ENCODE measurements at regions not wholly inside any gene's neighbourhood (a gene's known extent, or its start where the extent isn't known, plus 50 kb on each side); places are given as distances from the start of the nearest gene placed in this dataset.

DNA sequence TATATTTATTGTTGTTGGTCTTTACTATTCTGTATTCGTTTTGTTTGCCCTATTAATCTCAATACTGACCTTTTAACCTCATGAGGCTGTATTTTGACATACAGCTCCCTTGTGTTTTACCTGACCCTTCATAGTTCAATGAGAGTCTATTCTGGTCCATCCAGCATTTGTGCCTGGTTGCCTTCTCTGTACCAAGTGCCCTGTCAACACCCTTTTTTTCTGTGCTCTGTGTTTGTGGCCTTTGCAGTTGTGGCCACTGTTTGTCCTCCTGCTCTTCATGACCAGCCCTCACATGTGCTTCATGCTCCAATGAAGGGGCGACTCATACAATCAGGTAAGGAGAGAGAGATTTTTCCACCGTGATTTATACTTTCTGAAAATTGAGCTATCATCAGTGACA, 368.2 kb downstream of the IL20RB start:
- no peak for TF ChIP-seq EZH2 (IDR thresholded peaks at IDR 0.05; ENCODE audit: low read length)
- TF ChIP-seq, protein P1, sequence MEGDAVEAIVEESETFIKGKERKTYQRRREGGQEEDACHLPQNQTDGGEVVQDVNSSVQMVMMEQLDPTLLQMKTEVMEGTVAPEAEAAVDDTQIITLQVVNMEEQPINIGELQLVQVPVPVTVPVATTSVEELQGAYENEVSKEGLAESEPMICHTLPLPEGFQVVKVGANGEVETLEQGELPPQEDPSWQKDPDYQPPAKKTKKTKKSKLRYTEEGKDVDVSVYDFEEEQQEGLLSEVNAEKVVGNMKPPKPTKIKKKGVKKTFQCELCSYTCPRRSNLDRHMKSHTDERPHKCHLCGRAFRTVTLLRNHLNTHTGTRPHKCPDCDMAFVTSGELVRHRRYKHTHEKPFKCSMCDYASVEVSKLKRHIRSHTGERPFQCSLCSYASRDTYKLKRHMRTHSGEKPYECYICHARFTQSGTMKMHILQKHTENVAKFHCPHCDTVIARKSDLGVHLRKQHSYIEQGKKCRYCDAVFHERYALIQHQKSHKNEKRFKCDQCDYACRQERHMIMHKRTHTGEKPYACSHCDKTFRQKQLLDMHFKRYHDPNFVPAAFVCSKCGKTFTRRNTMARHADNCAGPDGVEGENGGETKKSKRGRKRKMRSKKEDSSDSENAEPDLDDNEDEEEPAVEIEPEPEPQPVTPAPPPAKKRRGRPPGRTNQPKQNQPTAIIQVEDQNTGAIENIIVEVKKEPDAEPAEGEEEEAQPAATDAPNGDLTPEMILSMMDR (optimal IDR thresholded peaks at IDR 0.05 in 1 of 3, IDR thresholded peaks at IDR 0.05 in 1 of 3, conservative IDR thresholded peaks at IDR 0.05 in 1 of 3; ENCODE audit: extremely low read depth in 1 of 3, insufficient read depth in 2 of 3, low read length in 3 of 3), result no peak
- Histone ChIP-seq H3K9me3 (ENCODE audit: control insufficient read depth, low read depth, low read length) (no peaks in the 10 kb centered on the region), H3K9ac (ENCODE audit: control insufficient read depth, extremely low read depth, insufficient read depth, low read length) (no peak overlapping the region), H2AFZ (ENCODE audit: control insufficient read depth, low read length) (no peak overlapping the region), H3K27me3 (ENCODE audit: control insufficient read depth, extremely low read depth, insufficient read depth, low read length) (no peaks in the 10 kb centered on the region), H3K36me3 (ENCODE audit: control insufficient read depth in 2 of 2, extremely low read depth in 1 of 2, insufficient read depth in 2 of 2, low read length in 2 of 2) (no peaks in the 10 kb centered on the region), H3K4me3 (ENCODE audit: control insufficient read depth in 2 of 3, extremely low read depth in 1 of 3, insufficient read depth in 2 of 3, low read depth in 1 of 3, low read length in 3 of 3) (no peak overlapping the region), H3K9me1 (ENCODE audit: control insufficient read depth, extremely low read depth, insufficient read depth, low read length) (no peaks in the 10 kb centered on the region), H3K79me2 (ENCODE audit: control insufficient read depth, insufficient read depth, low read length) (no peaks in the 10 kb centered on the region), H4K20me1 (ENCODE audit: control insufficient read depth, extremely low read depth, insufficient read depth, low read length) (no peaks in the 10 kb centered on the region), H3K27ac (ENCODE audit: control insufficient read depth, insufficient read depth, low read length) (no peak overlapping the region), H3K4me2 (ENCODE audit: control insufficient read depth, extremely low read depth, insufficient read depth, low read depth, low read length) (no peak overlapping the region), H3K4me1 (ENCODE audit: control insufficient read depth, extremely low read depth, insufficient read depth, low read length) (no peaks in the 10 kb centered on the region)
- FAIRE-seq (no peak), DNase-seq (ENCODE audit: low read depth, low spot score) (no peak)
- dilution Hi-C loops (cut with MboI; ENCODE audit: extremely low pct_ligation_motif_present, low sequenced_read_pairs), result no loop called here

DNA sequence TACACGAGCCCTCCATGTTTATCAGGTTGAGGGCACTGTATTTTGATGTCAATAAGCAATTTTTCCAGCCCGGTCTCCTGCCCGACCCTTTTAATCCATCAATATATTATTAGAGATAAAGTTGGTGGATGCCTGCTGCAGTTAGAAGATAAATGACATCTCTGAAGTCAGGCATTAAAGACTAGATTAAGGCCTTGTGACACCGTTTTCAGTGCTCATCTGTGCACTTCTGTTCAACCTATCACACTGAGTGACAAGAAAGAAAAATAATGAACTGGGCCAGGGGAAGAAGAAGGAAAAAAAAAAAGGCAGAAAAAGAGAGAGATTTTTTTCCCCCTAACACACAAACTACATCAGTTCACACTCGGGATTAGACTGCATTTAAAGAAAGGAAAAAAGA, 371.8 kb downstream of the IL20RB start:
- Histone ChIP-seq H3K4me3 (ENCODE audit: control insufficient read depth in 2 of 3, extremely low read depth in 1 of 3, insufficient read depth in 2 of 3, low read depth in 1 of 3, low read length in 3 of 3) (no peak overlapping the region), H3K9ac (ENCODE audit: control insufficient read depth, extremely low read depth, insufficient read depth, low read length) (no peak overlapping the region), H3K9me1 (ENCODE audit: control insufficient read depth, extremely low read depth, insufficient read depth, low read length) (no peaks in the 10 kb centered on the region), H3K4me2 (ENCODE audit: control insufficient read depth, extremely low read depth, insufficient read depth, low read depth, low read length) (no peak overlapping the region), H3K79me2 (ENCODE audit: control insufficient read depth, insufficient read depth, low read length) (no peaks in the 10 kb centered on the region), H3K27ac (ENCODE audit: control insufficient read depth, insufficient read depth, low read length) (no peak overlapping the region), H3K27me3 (ENCODE audit: control insufficient read depth, extremely low read depth, insufficient read depth, low read length) (no peaks in the 10 kb centered on the region), H3K9me3 (ENCODE audit: control insufficient read depth, low read depth, low read length) (no peaks in the 10 kb centered on the region), H3K36me3 (ENCODE audit: control insufficient read depth in 2 of 2, extremely low read depth in 1 of 2, insufficient read depth in 2 of 2, low read length in 2 of 2) (no peaks in the 10 kb centered on the region), H4K20me1 (ENCODE audit: control insufficient read depth, extremely low read depth, insufficient read depth, low read length) (no peaks in the 10 kb centered on the region), H3K4me1 (ENCODE audit: control insufficient read depth, extremely low read depth, insufficient read depth, low read length) (no peaks in the 10 kb centered on the region), H2AFZ (ENCODE audit: control insufficient read depth, low read length) (no peak overlapping the region)
- FAIRE-seq (no peak), DNase-seq (ENCODE audit: low read depth, low spot score) (no peak)
- no peak for TF ChIP-seq EZH2 (IDR thresholded peaks at IDR 0.05; ENCODE audit: low read length)
- dilution Hi-C loops (cut with MboI; ENCODE audit: extremely low pct_ligation_motif_present, low sequenced_read_pairs), result no loop called here

DNA sequence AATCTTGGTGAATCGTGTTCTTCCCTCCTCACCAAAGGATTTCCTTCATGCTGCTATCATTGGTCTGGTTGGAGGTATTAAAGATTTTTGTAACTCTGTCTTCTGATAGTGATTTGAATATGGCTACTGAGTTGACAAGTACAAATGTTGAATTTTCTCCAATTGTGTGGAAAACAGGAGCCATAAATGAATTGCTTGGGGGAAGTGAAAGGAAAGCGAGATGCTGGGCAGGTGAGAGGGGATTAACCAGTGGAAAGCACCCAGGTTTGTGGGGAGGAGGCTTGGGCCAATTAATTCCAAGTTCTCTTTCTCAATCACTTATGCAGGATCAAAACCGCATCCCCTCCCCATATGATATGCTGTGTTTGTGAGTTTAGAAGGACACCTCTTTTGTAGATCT, 372.5 kb downstream of the IL20RB start:
- Histone ChIP-seq H3K27me3 (ENCODE audit: control insufficient read depth, extremely low read depth, insufficient read depth, low read length) (no peaks in the 10 kb centered on the region), H3K4me3 (ENCODE audit: control insufficient read depth in 2 of 3, extremely low read depth in 1 of 3, insufficient read depth in 2 of 3, low read depth in 1 of 3, low read length in 3 of 3) (no peak overlapping the region), H3K9me1 (ENCODE audit: control insufficient read depth, extremely low read depth, insufficient read depth, low read length) (no peaks in the 10 kb centered on the region), H3K4me1 (ENCODE audit: control insufficient read depth, extremely low read depth, insufficient read depth, low read length) (no peaks in the 10 kb centered on the region), H4K20me1 (ENCODE audit: control insufficient read depth, extremely low read depth, insufficient read depth, low read length) (no peaks in the 10 kb centered on the region), H2AFZ (ENCODE audit: control insufficient read depth, low read length) (no peak overlapping the region), H3K79me2 (ENCODE audit: control insufficient read depth, insufficient read depth, low read length) (no peaks in the 10 kb centered on the region), H3K36me3 (ENCODE audit: control insufficient read depth in 2 of 2, extremely low read depth in 1 of 2, insufficient read depth in 2 of 2, low read length in 2 of 2) (no peaks in the 10 kb centered on the region), H3K4me2 (ENCODE audit: control insufficient read depth, extremely low read depth, insufficient read depth, low read depth, low read length) (no peak overlapping the region), H3K9me3 (ENCODE audit: control insufficient read depth, low read depth, low read length) (no peaks in the 10 kb centered on the region), H3K27ac (ENCODE audit: control insufficient read depth, insufficient read depth, low read length) (no peak overlapping the region), H3K9ac (ENCODE audit: control insufficient read depth, extremely low read depth, insufficient read depth, low read length) (no peak overlapping the region)
- dilution Hi-C loops (cut with MboI; ENCODE audit: extremely low pct_ligation_motif_present, low sequenced_read_pairs), result no loop called here
- no peak for DNase-seq (ENCODE audit: low read depth, low spot score)
- TF ChIP-seq, protein P1 (optimal IDR thresholded peaks at IDR 0.05 in 1 of 3, IDR thresholded peaks at IDR 0.05 in 1 of 3, conservative IDR thresholded peaks at IDR 0.05 in 1 of 3; ENCODE audit: extremely low read depth in 1 of 3, insufficient read depth in 2 of 3, low read length in 3 of 3), result no peak
- TF ChIP-seq EZH2 (IDR thresholded peaks at IDR 0.05; ENCODE audit: low read length), result no peak
- no peak for FAIRE-seq
